Ishikawa (cell line): ENCODE measurements at regions not wholly inside any gene's neighbourhood (a gene's known extent, or its start where the extent isn't known, plus 50 kb on each side); places are given as distances from the start of the nearest gene placed in this dataset.

ENCODE experiments used
- EGR1 ChIP-seq: IDR thresholded peaks from 2 replicates; pipeline ENCODE4 v1.6.1; 2012
- NFIC ChIP-seq: IDR thresholded peaks from 2 replicates; pipeline ENCODE4 v1.6.1; 2012
- RAD21 ChIP-seq: IDR thresholded peaks from 2 replicates; pipeline ENCODE4 v1.6.1; 2012; ENCODE audit warnings: low read depth

DNA sequence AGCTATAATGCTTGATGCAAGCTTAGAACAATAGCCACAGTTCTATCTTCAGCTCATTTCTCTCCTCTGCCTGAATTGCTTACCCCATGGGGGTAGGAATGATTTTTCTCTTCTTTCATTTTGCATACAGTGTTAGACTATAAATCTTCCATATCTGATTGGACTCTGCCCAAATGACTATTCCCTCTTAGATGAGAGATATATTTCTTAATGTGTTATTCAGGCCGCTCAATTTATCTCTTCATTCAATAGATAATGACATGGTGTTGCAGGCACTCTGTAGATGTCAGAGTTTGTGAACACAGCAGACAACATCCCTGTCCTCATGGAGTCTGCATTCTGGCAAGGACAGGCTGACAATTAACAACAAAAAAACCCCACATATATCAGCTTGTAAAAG is 443.7 kb upstream of the CELF4 start:
- TF ChIP-seq RAD21 (no peak), EGR1 (no peak), NFIC (no peak)
